ENCODE measurements at regions not wholly inside any gene's neighbourhood (a gene's known extent, or its start where the extent isn't known, plus 50 kb on each side); places are given as distances from the start of the nearest gene placed in this dataset.

DNA sequence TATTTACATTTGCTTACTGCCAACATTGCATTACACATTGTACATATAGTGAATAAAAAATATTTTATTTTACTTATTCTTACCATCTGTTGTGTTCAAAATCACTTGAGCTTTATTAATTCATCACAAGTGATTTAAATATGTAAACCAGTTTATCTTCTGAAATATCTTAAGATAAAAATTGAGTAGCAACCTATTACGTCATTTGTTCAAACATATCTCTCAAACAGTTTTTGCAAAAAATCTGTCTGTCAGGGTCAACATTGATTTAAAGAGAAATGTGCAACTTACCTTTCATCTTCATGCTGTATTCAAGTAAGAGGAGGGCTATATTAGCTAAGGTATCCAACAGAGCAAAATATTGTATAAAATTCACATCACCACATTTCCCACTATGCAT is 610.1 kb downstream of the PCDH19 start (continued):
- TF ChIP-seq, protein P1, sequence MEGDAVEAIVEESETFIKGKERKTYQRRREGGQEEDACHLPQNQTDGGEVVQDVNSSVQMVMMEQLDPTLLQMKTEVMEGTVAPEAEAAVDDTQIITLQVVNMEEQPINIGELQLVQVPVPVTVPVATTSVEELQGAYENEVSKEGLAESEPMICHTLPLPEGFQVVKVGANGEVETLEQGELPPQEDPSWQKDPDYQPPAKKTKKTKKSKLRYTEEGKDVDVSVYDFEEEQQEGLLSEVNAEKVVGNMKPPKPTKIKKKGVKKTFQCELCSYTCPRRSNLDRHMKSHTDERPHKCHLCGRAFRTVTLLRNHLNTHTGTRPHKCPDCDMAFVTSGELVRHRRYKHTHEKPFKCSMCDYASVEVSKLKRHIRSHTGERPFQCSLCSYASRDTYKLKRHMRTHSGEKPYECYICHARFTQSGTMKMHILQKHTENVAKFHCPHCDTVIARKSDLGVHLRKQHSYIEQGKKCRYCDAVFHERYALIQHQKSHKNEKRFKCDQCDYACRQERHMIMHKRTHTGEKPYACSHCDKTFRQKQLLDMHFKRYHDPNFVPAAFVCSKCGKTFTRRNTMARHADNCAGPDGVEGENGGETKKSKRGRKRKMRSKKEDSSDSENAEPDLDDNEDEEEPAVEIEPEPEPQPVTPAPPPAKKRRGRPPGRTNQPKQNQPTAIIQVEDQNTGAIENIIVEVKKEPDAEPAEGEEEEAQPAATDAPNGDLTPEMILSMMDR (conservative IDR thresholded peaks at IDR 0.05; ENCODE audit: low read depth in 2 of 2) = no peak

DNA sequence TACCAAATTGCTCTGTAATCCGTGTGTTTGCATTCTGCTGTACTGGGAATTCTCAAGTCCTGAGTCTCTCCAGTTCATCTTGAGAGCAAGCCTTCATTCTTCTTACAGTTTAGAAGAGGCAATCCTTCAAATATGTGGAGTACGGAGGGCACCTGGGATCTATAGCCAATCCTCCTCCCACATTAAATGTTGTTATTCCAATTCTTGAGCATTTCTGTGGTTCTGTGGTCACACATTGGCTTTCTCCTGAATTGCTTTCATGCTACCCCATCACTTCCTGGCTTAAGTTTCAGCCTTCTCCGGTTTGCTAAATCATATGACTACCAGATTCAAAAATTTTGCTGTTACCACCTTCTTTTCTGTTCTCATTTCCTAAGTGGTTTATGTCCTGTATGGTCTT is 611.1 kb downstream of the PCDH19 start:
- no peaks in the 10 kb centered on the region for H3K4me1 ChIP-seq (ENCODE audit: insufficient read depth)
- H3K79me2 ChIP-seq (replicated peaks; ENCODE audit: insufficient read depth) = no peaks in the 10 kb centered on the region
- no peak overlapping the region for H3K27ac Mint-ChIP-seq
- no peak overlapping the region for H3K4me3 Mint-ChIP-seq
- no peaks in the 10 kb centered on the region for H3K4me1 Mint-ChIP-seq
- peaks cover 14% of the 10 kb centered on the region; the same call in 2 of the 3 replicates for H3K36me3 Mint-ChIP-seq (ENCODE audit: low read depth)
- no peaks in the 10 kb centered on the region for H4K20me1 ChIP-seq (replicated peaks; ENCODE audit: insufficient read depth)
- H3K4me2 ChIP-seq = no peak overlapping the region
- no peak overlapping the region for H3K27ac ChIP-seq (ENCODE audit: low read depth)
- H3K27me3 ChIP-seq (ENCODE audit: insufficient read depth) = no peaks in the 10 kb centered on the region
- ATAC-seq = no peak
- H2AFZ ChIP-seq = no peak overlapping the region
- TF ChIP-seq EZH2phosphoT487 (IDR thresholded peaks at IDR 0.05; ENCODE audit: unreplicated experiment) (no peak), STAT1 (IDR thresholded peaks at IDR 0.05; ENCODE audit: unreplicated experiment) (no peak), ZNF114 (CRISPR knock-in tag; IDR thresholded peaks at IDR 0.05) (no peak), CREB1 (CRISPR knock-in tag; IDR thresholded peaks at IDR 0.05; ENCODE audit: low read depth) (no peak), NANOG (IDR thresholded peaks at IDR 0.05; ENCODE audit: borderline replicate concordance) (no peak), POLR2AphosphoS5 (IDR thresholded peaks at IDR 0.05; ENCODE audit: low read depth) (no peak), JUNB (IDR thresholded peaks at IDR 0.05; ENCODE audit: unreplicated experiment) (no peak)
- TF ChIP-seq, protein P1 (conservative IDR thresholded peaks at IDR 0.05; ENCODE audit: low read depth in 2 of 2) = no peak
- TF ChIP-seq, protein P2, sequence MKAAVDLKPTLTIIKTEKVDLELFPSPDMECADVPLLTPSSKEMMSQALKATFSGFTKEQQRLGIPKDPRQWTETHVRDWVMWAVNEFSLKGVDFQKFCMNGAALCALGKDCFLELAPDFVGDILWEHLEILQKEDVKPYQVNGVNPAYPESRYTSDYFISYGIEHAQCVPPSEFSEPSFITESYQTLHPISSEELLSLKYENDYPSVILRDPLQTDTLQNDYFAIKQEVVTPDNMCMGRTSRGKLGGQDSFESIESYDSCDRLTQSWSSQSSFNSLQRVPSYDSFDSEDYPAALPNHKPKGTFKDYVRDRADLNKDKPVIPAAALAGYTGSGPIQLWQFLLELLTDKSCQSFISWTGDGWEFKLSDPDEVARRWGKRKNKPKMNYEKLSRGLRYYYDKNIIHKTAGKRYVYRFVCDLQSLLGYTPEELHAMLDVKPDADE (IDR thresholded peaks at IDR 0.05) = no peak
- TF ChIP-seq, protein P3, sequence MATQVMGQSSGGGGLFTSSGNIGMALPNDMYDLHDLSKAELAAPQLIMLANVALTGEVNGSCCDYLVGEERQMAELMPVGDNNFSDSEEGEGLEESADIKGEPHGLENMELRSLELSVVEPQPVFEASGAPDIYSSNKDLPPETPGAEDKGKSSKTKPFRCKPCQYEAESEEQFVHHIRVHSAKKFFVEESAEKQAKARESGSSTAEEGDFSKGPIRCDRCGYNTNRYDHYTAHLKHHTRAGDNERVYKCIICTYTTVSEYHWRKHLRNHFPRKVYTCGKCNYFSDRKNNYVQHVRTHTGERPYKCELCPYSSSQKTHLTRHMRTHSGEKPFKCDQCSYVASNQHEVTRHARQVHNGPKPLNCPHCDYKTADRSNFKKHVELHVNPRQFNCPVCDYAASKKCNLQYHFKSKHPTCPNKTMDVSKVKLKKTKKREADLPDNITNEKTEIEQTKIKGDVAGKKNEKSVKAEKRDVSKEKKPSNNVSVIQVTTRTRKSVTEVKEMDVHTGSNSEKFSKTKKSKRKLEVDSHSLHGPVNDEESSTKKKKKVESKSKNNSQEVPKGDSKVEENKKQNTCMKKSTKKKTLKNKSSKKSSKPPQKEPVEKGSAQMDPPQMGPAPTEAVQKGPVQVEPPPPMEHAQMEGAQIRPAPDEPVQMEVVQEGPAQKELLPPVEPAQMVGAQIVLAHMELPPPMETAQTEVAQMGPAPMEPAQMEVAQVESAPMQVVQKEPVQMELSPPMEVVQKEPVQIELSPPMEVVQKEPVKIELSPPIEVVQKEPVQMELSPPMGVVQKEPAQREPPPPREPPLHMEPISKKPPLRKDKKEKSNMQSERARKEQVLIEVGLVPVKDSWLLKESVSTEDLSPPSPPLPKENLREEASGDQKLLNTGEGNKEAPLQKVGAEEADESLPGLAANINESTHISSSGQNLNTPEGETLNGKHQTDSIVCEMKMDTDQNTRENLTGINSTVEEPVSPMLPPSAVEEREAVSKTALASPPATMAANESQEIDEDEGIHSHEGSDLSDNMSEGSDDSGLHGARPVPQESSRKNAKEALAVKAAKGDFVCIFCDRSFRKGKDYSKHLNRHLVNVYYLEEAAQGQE (IDR thresholded peaks at IDR 0.05; ENCODE audit: unreplicated experiment) = no peak
- H3K27me3 Mint-ChIP-seq (ENCODE audit: insufficient read depth, low read depth, poor library complexity) = no peaks in the 10 kb centered on the region
- DNase-seq (ENCODE audit: low spot score) = no peak
- no peaks in the 10 kb centered on the region for H3K9me2 ChIP-seq (ENCODE audit: insufficient read depth)
- no peak overlapping the region for H3K4me3 ChIP-seq
- H3K9me3 Mint-ChIP-seq = peaks cover 26% of the 10 kb centered on the region; the same call in 2 of the 3 replicates
- H3F3A ChIP-seq (replicated peaks; ENCODE audit: low read depth) = no peaks in the 10 kb centered on the region
- no peaks in the 10 kb centered on the region for H3K36me3 ChIP-seq (ENCODE audit: insufficient read depth)

All from GM23338 (cell line).